CD4-positive, alpha-beta T cell (primary cell): ENCODE measurements at regions not wholly inside any gene's neighbourhood (a gene's known extent, or its start where the extent isn't known, plus 50 kb on each side); places are given as distances from the start of the nearest gene placed in this dataset.

Source experiments
- ATAC-seq: fragments of 200-7000 bp; cut with Tn5 transposase; one replicate; pipeline ENCODE4 v1.10.0; 2022; ENCODE audit warnings: mild to moderate bottlenecking; ENCODE audit not compliant: poor library complexity
- CTCF ChIA-PET: fragments of 350-600 bp; sonication (Branson Sonifier 250); formaldehyde crosslinking; loops from one replicate; lab custom pipeline; 2021; ENCODE audit warnings: antibody characterized with exemption, inconsistent platforms; lab: Charles Lee
- POLR2A ChIA-PET: fragments of 350-600 bp; sonication (Branson Sonifier 250); formaldehyde crosslinking; loops from one replicate; lab custom pipeline; 2021; ENCODE audit warnings: antibody characterized with exemption, inconsistent platforms; lab: Charles Lee
- DNase-seq, 14 experiments: peaks; one replicate each; pipeline ENCODE4 v3.0.0-alpha.2; 2013 to 2020; ENCODE audit warnings: mixed read lengths in 2 of 14
- H3K27ac ChIP-seq, 2 donors: one replicate each; pipeline versions ENCODE4 v1.5.1 to v1.7.0; 2013; ENCODE audit warnings: low read length in 2 of 2, low read depth in 1 of 2, mild to moderate bottlenecking in 1 of 2
- H3K27me3 ChIP-seq, 2 experiments: 1 replicate in 1 of 2; 2 replicates in 1 of 2; pipeline versions ENCODE4 v1.6.1 to v1.7.0; 2013; ENCODE audit warnings: low read length in 2 of 2, control low read depth in 1 of 2, mild to moderate bottlenecking in 1 of 2, moderate library complexity in 1 of 2; ENCODE audit not compliant: insufficient read depth in 2 of 2, control insufficient read depth in 1 of 2
- H3K36me3 ChIP-seq: one replicate; pipeline ENCODE4 v1.6.1; 2013; ENCODE audit warnings: low read length, control low read depth; ENCODE audit not compliant: insufficient read depth
- H3K4me1 ChIP-seq: one replicate; pipeline ENCODE4 v1.6.1; 2013; ENCODE audit warnings: low read length, control low read depth; ENCODE audit not compliant: insufficient read depth
- H3K4me3 ChIP-seq: one replicate; pipeline ENCODE4 v1.5.1; 2013; ENCODE audit warnings: mild to moderate bottlenecking, low read length, moderate library complexity
- H3K9me3 ChIP-seq, 2 experiments: 1 replicate in 1 of 2; 2 replicates in 1 of 2; pipeline versions ENCODE4 v1.6.1 to v1.7.0; 2013; ENCODE audit warnings: low read length in 2 of 2, mild to moderate bottlenecking in 2 of 2, control low read depth in 1 of 2, moderate library complexity in 1 of 2; ENCODE audit not compliant: control insufficient read depth in 1 of 2, insufficient read depth in 1 of 2
- H3K27ac Mint-ChIP-seq: one replicate; pipeline ENCODE4 v1.8.0; 2020; ENCODE audit warnings: mixed read lengths
- H3K27me3 Mint-ChIP-seq: one replicate; pipeline ENCODE4 v1.8.0; 2021; ENCODE audit warnings: mixed read lengths
- H3K36me3 Mint-ChIP-seq: one replicate; pipeline ENCODE4 v1.8.0; 2021; ENCODE audit warnings: low read depth, mixed read lengths
- H3K4me1 Mint-ChIP-seq: one replicate; pipeline ENCODE4 v1.8.0; 2021; ENCODE audit warnings: low read depth, mixed read lengths
- H3K4me3 Mint-ChIP-seq: one replicate; pipeline ENCODE4 v1.8.0; 2020; ENCODE audit warnings: mild to moderate bottlenecking, mixed read lengths
- H3K9me3 Mint-ChIP-seq: one replicate; pipeline ENCODE4 v1.8.0; 2020; ENCODE audit warnings: mixed read lengths
- intact Hi-C, 2 experiments: fragments of 100-400 bp; cut with DNase I in 1 of 2; cut with micrococcal nuclease in 1 of 2; formaldehyde crosslinking; loops; one replicate each; pipeline versions ENCODE4 v1.15.1 to v1.9.0; 2023 to 2025; cut with DNase I, micrococcal nuclease
- TF ChIP-seq, protein P1 (sequence below): fragments of 200-600 bp; IDR thresholded peaks from one replicate; pipeline ENCODE4 v1.8.0; 2022; ENCODE audit warnings: antibody characterized with exemption, mild to moderate bottlenecking

DNA sequence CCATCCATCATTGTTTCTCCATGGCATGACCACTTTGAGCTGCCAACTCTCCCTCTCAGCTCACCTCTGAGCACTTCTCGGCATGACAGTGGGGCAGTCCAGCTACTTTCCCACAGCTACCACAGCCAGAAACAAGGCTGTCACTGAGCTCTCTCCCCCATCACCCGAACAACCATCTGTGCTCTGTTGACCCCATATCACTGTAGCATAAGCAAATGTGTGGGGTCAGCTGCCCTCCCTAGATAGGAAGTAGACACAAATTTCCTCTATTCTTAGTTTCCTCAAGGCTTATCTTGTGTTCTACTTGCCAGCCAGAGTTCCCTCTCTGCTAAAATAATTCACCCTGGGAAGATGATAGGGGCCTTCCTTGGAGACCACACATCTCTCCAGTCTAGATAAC is 82.6 kb upstream of the FUT8 start:
- Histone ChIP-seq H3K4me1 (peaks cover 9% of the 10 kb centered on the region), H3K27me3 (peaks cover 0 to 2% of the 10 kb centered on the region in 2 experiments), H3K27ac (no peak overlapping the region), H3K9me3 (no peaks in the 10 kb centered on the region), H3K36me3 (no peaks in the 10 kb centered on the region), H3K4me3 (no peak overlapping the region)
- ATAC-seq: no peak
- Mint-ChIP-seq H3K27me3 (no peaks in the 10 kb centered on the region), H3K9me3 (no peaks in the 10 kb centered on the region), H3K4me1 (peaks cover 21% of the 10 kb centered on the region), H3K27ac (no peak overlapping the region), H3K4me3 (no peak overlapping the region), H3K36me3 (no peaks in the 10 kb centered on the region)
- TF ChIP-seq, protein P1, sequence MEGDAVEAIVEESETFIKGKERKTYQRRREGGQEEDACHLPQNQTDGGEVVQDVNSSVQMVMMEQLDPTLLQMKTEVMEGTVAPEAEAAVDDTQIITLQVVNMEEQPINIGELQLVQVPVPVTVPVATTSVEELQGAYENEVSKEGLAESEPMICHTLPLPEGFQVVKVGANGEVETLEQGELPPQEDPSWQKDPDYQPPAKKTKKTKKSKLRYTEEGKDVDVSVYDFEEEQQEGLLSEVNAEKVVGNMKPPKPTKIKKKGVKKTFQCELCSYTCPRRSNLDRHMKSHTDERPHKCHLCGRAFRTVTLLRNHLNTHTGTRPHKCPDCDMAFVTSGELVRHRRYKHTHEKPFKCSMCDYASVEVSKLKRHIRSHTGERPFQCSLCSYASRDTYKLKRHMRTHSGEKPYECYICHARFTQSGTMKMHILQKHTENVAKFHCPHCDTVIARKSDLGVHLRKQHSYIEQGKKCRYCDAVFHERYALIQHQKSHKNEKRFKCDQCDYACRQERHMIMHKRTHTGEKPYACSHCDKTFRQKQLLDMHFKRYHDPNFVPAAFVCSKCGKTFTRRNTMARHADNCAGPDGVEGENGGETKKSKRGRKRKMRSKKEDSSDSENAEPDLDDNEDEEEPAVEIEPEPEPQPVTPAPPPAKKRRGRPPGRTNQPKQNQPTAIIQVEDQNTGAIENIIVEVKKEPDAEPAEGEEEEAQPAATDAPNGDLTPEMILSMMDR: no peak
- intact Hi-C loops: no loop called here
- no peak for DNase-seq
- CTCF ChIA-PET: no interaction called here
- POLR2A ChIA-PET: interaction anchor here (1.6 kb wide), 1 partner anchor 9 kb away, joined by 4 read pairs; no protein-coding TSS in a partner anchor

- Histone ChIP-seq H3K27ac (no peak overlapping the region), H3K36me3 (no peaks in the 10 kb centered on the region), H3K4me3 (no peak overlapping the region), H3K27me3 (peaks cover 0 to 2% of the 10 kb centered on the region in 2 experiments), H3K9me3 (no peaks in the 10 kb centered on the region), H3K4me1 (peaks cover 9% of the 10 kb centered on the region)
- peaks cover 26% of the 10 kb centered on the region for H3K4me1 Mint-ChIP-seq
- no peaks in the 10 kb centered on the region for H3K36me3 Mint-ChIP-seq
- H3K4me3 Mint-ChIP-seq: no peak overlapping the region
- no peak overlapping the region for H3K27ac Mint-ChIP-seq
- CTCF ChIA-PET: no interaction called here
- POLR2A ChIA-PET: interaction anchor here (1.6 kb wide), 1 partner anchor 10 kb away, joined by 4 read pairs; no protein-coding TSS in a partner anchor
- DNase-seq (no peak), ATAC-seq (no peak)
- no peaks in the 10 kb centered on the region for H3K9me3 Mint-ChIP-seq
- no peaks in the 10 kb centered on the region for H3K27me3 Mint-ChIP-seq
- intact Hi-C loops: no loop called here
- TF ChIP-seq, protein P1: no peak
Measured at GRCh38 chr14:65330416-65330815, 82.1 kb upstream of the FUT8 start.

DNA sequence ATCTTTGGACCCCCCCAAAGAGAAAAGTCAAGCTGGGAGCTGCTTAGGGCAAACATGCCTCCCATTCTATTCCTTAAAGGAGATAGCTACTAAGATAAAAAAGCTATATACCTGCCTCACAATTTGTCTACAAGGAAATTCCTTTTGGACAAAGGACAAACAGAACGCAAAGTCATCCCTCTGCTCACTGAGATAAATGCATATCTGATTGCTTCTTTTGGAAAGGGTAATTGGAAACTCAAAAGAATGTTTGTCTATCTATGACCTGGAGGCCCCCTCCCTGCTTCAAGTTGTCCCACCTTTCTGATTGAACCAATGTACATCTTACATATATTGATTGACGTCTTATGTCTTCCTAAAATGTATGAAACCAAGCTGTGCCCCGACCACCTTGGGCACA is 80.9 kb upstream of the FUT8 start:
- Mint-ChIP-seq H3K27me3 (no peaks in the 10 kb centered on the region), H3K4me3 (no peak overlapping the region), H3K36me3 (no peaks in the 10 kb centered on the region), H3K27ac (no peak overlapping the region), H3K4me1 (peaks cover 35% of the 10 kb centered on the region), H3K9me3 (no peaks in the 10 kb centered on the region)
- ChIA-PET POLR2A (no interaction called here), CTCF (no interaction called here)
- no peak overlapping the region for H3K4me3 ChIP-seq
- DNase-seq: no peak
- no peak overlapping the region for H3K27ac ChIP-seq
- intact Hi-C loops: no loop called here
- TF ChIP-seq, protein P1: no peak
- no peaks in the 10 kb centered on the region for H3K36me3 ChIP-seq
- H3K9me3 ChIP-seq: no peaks in the 10 kb centered on the region
- peaks cover 15% of the 10 kb centered on the region for H3K4me1 ChIP-seq
- H3K27me3 ChIP-seq: peaks cover 0 to 2% of the 10 kb centered on the region in 2 experiments
- ATAC-seq: no peak
